GM12874 (cell line): ENCODE measurements at regions not wholly inside any gene's neighbourhood (a gene's known extent, or its start where the extent isn't known, plus 50 kb on each side); places are given as distances from the start of the nearest gene placed in this dataset.

ENCODE experiments used
- TF ChIP-seq, protein P1 (sequence below): IDR thresholded peaks from 2 replicates; pipeline ENCODE4 v1.5.1; 2011; ENCODE audit warnings: low read depth, mild to moderate bottlenecking, control low read depth, low read length, moderate library complexity; ENCODE audit not compliant: insufficient read depth

DNA sequence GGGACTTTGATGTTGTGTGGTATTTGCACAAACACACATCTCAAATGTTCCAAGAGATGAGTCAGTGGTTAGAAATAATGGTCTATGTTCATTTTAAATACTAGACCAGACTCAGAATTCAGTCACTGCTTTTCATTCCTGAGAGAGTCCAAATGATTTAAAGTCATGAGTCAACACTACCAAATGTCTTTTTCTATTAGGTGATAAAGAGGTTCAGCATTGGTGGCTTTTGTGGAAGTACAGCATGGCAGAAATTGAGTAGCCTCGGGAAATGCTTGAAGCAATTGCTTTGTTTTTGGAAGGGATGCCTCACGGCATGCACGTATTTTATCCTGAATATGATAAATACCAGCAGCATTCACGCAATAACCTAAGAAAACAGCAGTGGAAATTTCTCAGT, 115.7 kb downstream of the DIO2 start:
- TF ChIP-seq, protein P1, sequence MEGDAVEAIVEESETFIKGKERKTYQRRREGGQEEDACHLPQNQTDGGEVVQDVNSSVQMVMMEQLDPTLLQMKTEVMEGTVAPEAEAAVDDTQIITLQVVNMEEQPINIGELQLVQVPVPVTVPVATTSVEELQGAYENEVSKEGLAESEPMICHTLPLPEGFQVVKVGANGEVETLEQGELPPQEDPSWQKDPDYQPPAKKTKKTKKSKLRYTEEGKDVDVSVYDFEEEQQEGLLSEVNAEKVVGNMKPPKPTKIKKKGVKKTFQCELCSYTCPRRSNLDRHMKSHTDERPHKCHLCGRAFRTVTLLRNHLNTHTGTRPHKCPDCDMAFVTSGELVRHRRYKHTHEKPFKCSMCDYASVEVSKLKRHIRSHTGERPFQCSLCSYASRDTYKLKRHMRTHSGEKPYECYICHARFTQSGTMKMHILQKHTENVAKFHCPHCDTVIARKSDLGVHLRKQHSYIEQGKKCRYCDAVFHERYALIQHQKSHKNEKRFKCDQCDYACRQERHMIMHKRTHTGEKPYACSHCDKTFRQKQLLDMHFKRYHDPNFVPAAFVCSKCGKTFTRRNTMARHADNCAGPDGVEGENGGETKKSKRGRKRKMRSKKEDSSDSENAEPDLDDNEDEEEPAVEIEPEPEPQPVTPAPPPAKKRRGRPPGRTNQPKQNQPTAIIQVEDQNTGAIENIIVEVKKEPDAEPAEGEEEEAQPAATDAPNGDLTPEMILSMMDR, result no peak

DNA sequence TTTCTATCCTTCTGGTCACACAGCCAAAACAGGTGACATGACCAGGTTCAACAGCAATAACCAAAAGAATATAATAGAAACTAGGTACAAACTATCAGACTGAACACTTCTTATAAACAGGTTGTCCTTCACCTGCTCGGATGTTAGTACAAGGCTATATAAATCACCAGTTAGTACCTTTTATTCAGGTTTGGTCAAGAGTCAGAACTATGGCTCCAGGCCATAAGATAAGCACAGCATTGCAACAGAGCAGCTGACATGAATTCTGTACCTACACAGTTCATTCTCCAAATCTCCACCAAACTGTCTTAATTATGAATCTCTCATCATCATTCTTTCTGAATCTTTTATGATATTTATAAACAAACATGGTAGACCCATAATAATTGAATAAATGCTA, 123.9 kb downstream of the DIO2 start:
- TF ChIP-seq, protein P1, result no peak

DNA sequence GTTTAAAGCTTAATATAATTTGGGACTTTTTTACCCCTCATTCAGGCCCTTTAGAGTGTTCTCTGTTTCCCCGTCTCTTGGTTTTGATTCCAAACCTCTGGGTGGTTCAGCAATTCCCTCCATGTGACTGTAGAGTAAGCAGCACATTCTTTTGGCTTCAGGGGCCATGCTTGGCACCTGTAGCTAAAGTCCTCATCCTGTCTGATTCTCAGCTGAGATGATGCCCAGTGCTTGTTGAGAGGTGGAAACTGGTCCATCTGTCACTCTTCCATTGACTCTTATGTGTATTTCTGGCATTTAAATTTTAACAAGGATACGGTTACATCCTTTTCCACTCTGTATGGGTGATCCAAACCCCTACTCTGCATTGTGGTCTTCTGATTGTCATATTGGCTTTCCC, 127.1 kb downstream of the DIO2 start:
- TF ChIP-seq, protein P1, result no peak

DNA sequence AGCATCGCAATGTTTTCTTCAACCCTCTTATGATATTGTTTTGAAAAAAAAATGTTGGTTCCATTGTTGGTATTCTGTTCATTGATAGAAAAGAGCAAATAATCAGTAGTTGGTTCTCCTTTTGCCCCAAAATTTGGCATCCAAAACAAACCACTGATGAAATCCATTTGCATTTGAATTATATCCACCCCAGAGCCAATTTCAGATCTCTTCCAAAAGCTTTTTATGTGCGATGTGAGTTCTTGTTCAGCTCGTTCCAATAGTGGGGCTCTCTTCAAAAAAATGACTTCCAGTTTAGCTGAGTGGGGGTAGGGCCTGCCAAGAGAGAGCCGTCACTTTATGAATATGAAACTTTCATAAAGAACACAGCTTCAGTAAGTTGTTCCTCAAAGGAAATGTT, 130.7 kb downstream of the DIO2 start:
- TF ChIP-seq, protein P1, result no peak

DNA sequence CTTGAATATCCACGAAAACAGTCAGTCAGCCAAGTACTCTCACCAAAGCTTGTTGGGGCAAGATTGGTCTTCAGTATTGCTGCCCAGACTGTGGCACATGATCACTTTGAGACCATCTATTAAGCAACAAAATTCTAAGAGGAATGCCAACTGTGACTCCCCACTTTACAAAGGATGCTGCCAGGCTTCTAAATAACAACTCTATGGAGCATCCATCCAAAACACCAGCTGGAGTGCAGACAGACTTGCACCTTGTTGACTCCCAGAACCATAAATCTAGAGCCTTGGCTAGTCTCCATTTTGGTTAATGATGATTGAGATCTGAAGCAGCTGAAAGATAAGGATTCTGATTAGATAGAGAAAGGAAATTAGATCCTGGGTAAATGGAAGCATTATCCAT, 132.8 kb downstream of the DIO2 start:
- TF ChIP-seq, protein P1, result no peak

DNA sequence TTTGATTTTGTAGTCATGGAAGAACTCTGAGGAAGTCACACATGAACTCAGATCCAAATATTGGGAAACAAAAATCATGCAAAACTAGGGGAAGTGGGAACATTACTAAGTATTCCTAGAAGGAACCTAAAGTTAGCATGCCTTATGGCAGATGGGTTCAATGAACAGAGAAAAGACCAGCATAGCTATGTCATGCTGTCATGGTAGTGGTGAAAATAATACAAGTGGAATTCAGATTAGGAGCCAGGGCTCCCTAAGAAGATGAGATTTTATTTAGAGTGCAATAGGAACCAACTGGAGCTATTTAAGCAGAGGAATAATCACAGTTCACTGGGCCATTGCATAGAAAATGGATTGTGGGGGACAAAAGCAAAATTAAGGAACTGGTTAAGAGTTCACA, 134.0 kb downstream of the DIO2 start:
- TF ChIP-seq, protein P1, result no peak

DNA sequence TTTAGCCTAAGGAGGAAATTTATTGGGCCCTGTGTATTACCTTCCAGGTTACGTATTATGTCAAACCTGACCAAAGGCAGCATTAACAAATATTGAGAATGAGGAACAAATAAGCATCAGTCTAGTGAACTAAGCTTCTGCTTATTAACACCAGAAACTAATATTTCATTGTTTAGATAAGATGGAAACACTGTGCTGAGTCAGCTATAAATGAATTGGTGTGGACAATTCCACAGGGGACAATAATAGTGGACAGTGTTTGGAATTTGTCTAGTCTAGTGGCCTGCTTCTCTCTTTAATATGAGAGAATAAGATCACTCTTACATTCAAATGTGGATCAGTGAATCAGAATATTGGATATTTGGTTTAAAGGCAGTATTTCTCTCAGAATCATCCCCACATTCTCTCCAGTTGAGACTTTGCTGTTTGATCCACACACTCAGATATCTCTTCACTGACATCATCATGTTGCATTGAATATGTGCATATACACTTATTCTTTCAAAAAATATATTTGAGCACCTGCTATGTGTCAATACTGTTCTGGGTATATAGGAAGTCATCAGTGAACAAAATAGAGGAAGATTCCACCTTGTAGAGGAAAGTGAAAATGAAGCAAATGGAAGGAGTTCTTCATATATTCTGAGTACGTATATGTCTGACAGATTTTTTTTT, 136.3 kb downstream of the DIO2 start:
- TF ChIP-seq, protein P1, result no peak
